DND-41 (cell line): ENCODE measurements at regions not wholly inside any gene's neighbourhood (a gene's known extent, or its start where the extent isn't known, plus 50 kb on each side); places are given as distances from the start of the nearest gene placed in this dataset.

Experiments
- ATAC-seq: fragments of 200-7000 bp; cut with Tn5 transposase; 3 replicates; pipeline ENCODE4 v1.9.1; 2021; ENCODE audit warnings: low read depth; ENCODE audit not compliant: insufficient read depth
- DNase-seq: peaks from one replicate; pipeline ENCODE4 v3.0.0-alpha.2; 2020
- H2AFZ ChIP-seq: 2 replicates; pipeline ENCODE4 v1.6.0; 2012; ENCODE audit warnings: low read depth, low read length
- H3K27ac ChIP-seq: 2 replicates; pipeline ENCODE4 v1.5.1; 2012; ENCODE audit warnings: low read length, inconsistent platforms
- H3K27me3 ChIP-seq: fragments of 200-600 bp; sonication (generic); 2 replicates; pipeline ENCODE4 v1.6.0; 2012; ENCODE audit warnings: low read length, mild to moderate bottlenecking, inconsistent platforms; ENCODE audit not compliant: insufficient read depth, poor library complexity
- H3K36me3 ChIP-seq: 2 replicates; pipeline ENCODE4 v1.5.1; 2012; ENCODE audit warnings: low read length, inconsistent platforms; ENCODE audit not compliant: insufficient read depth
- H3K4me1 ChIP-seq: 2 replicates; pipeline ENCODE4 v1.5.1; 2012; ENCODE audit warnings: mild to moderate bottlenecking, low read length; ENCODE audit not compliant: insufficient read depth
- H3K4me2 ChIP-seq: 2 replicates; pipeline ENCODE4 v1.6.0; 2012; ENCODE audit warnings: mild to moderate bottlenecking, moderate library complexity, low read length, inconsistent platforms; ENCODE audit not compliant: insufficient read depth
- H3K4me3 ChIP-seq, 2 experiments: fragments of 200-600 bp in 1 of 2; shearing (Covaris generic) in 1 of 2; 2 replicates each; pipeline ENCODE4 v1.5.1; 2012 to 2016; ENCODE audit warnings: inconsistent platforms in 2 of 2, low read length in 2 of 2, mild to moderate bottlenecking in 2 of 2, low read depth in 1 of 2, moderate library complexity in 1 of 2
- H3K79me2 ChIP-seq: 2 replicates; pipeline ENCODE4 v1.6.0; 2012; ENCODE audit warnings: low read length, inconsistent platforms; ENCODE audit not compliant: insufficient read depth
- H3K9ac ChIP-seq: 2 replicates; pipeline ENCODE4 v1.6.0; 2012; ENCODE audit warnings: low read depth, mild to moderate bottlenecking, inconsistent platforms, low read length, moderate library complexity
- H3K9me3 ChIP-seq: 2 replicates; pipeline ENCODE4 v1.5.1; 2012; ENCODE audit warnings: low read length, moderate library complexity, mild to moderate bottlenecking, inconsistent platforms; ENCODE audit not compliant: insufficient read depth, severe bottlenecking
- H4K20me1 ChIP-seq: 2 replicates; pipeline ENCODE4 v1.6.0; 2012; ENCODE audit warnings: low read length; ENCODE audit not compliant: insufficient read depth
- CTCF ChIP-seq: IDR thresholded peaks from 2 replicates; pipeline ENCODE4 v1.5.1; 2012; ENCODE audit warnings: borderline replicate concordance, low read length, moderate library complexity, mild to moderate bottlenecking; ENCODE audit not compliant: poor library complexity, severe bottlenecking; ENCODE audit errors: extremely low read depth
- EZH2 ChIP-seq: IDR thresholded peaks from 3 replicates; pipeline ENCODE4 v1.6.1; 2012; ENCODE audit warnings: borderline replicate concordance, low read depth, mild to moderate bottlenecking, moderate library complexity, low read length, inconsistent platforms; ENCODE audit not compliant: severe bottlenecking

- Histone ChIP-seq H3K36me3 (no peaks in the 10 kb centered on the region), H2AFZ (no peak overlapping the region), H3K4me1 (no peaks in the 10 kb centered on the region), H3K79me2 (no peaks in the 10 kb centered on the region), H3K4me2 (no peak overlapping the region), H4K20me1 (no peaks in the 10 kb centered on the region), H3K9me3 (no peaks in the 10 kb centered on the region), H3K27ac (no peak overlapping the region), H3K27me3 (no peaks in the 10 kb centered on the region), H3K4me3 (no peak overlapping the region), H3K9ac (no peak overlapping the region)
- ATAC-seq (no peak), DNase-seq (no peak)
- TF ChIP-seq CTCF (no peak), EZH2 (no peak)
Observed at GRCh38 chr12:114770323-114770722, 86.3 kb upstream of the TBX3 start.

GRCh38 chr12:114769634-114770033, 85.7 kb upstream of the TBX3 start:
- Histone ChIP-seq H3K4me3 (no peak overlapping the region), H3K79me2 (no peaks in the 10 kb centered on the region), H3K36me3 (no peaks in the 10 kb centered on the region), H3K27me3 (no peaks in the 10 kb centered on the region), H2AFZ (no peak overlapping the region), H3K27ac (no peak overlapping the region), H3K4me2 (no peak overlapping the region), H4K20me1 (no peaks in the 10 kb centered on the region), H3K9me3 (no peaks in the 10 kb centered on the region), H3K9ac (no peak overlapping the region), H3K4me1 (no peaks in the 10 kb centered on the region)
- TF ChIP-seq EZH2 (no peak), CTCF (no peak)
- no peak for DNase-seq
- no peak for ATAC-seq

- H3K27ac ChIP-seq = no peak overlapping the region
- no peaks in the 10 kb centered on the region for H3K27me3 ChIP-seq
- TF ChIP-seq CTCF = no peak
- TF ChIP-seq EZH2 = no peak
- DNase-seq (no peak), ATAC-seq (no peak)
- H3K4me1 ChIP-seq = no peaks in the 10 kb centered on the region
- no peaks in the 10 kb centered on the region for H3K79me2 ChIP-seq
- H3K4me2 ChIP-seq = no peak overlapping the region
- H3K4me3 ChIP-seq = no peak overlapping the region
- no peaks in the 10 kb centered on the region for H3K36me3 ChIP-seq
- H3K9me3 ChIP-seq = no peaks in the 10 kb centered on the region
- no peaks in the 10 kb centered on the region for H4K20me1 ChIP-seq
- H3K9ac ChIP-seq = no peak overlapping the region
- no peak overlapping the region for H2AFZ ChIP-seq
Observed at GRCh38 chr12:114767906-114768722, 84.1 kb upstream of the TBX3 start.
